Epithelial cell of proximal tubule (primary cell): ENCODE measurements at regions not wholly inside any gene's neighbourhood (a gene's known extent, or its start where the extent isn't known, plus 50 kb on each side); places are given as distances from the start of the nearest gene placed in this dataset.

Experiments
- DNase-seq: peaks from one replicate; pipeline ENCODE4 v3.0.0-alpha.2; 2011; ENCODE audit warnings: low read depth
- H3K4me3 ChIP-seq: 2 replicates; pipeline ENCODE4 v1.5.1; 2011; ENCODE audit warnings: low read depth, mild to moderate bottlenecking, low read length
- CTCF ChIP-seq: conservative IDR thresholded peaks from 2 replicates; pipeline ENCODE4 v1.5.1; 2012; ENCODE audit warnings: low read depth, mild to moderate bottlenecking, low read length

- no peak for DNase-seq
- H3K4me3 ChIP-seq, result no peak overlapping the region
- TF ChIP-seq CTCF, result peak; percentile 15
Measured at GRCh38 chr12:115362339-115362976, 678.5 kb upstream of the TBX3 start.

GRCh38 chr12:115357681-115358080, 673.7 kb upstream of the TBX3 start:
- no peak for TF ChIP-seq CTCF
- H3K4me3 ChIP-seq, result no peak overlapping the region
- DNase-seq, result no peak

- no peak for DNase-seq
- TF ChIP-seq CTCF, result no peak
- H3K4me3 ChIP-seq, result no peak overlapping the region
Measured at GRCh38 chr12:115355301-115355700, 671.3 kb upstream of the TBX3 start.

GRCh38 chr12:115354007-115354890, 670.3 kb upstream of the TBX3 start:
- peak overlapping the region; percentile 53 for H3K4me3 ChIP-seq
- TF ChIP-seq CTCF, result no peak
- peak; percentile 75 for DNase-seq

- H3K4me3 ChIP-seq, result no peak overlapping the region
- no peak for DNase-seq
- no peak for TF ChIP-seq CTCF
Measured at GRCh38 chr12:115353467-115353866, 669.5 kb upstream of the TBX3 start.

GRCh38 chr12:115351514-115352077, 667.6 kb upstream of the TBX3 start:
- no peak for DNase-seq
- no peak overlapping the region for H3K4me3 ChIP-seq
- TF ChIP-seq CTCF, result no peak
